Renal pelvis (tissue), 1 donor: ENCODE measurements at regions not wholly inside any gene's neighbourhood (a gene's known extent, or its start where the extent isn't known, plus 50 kb on each side); places are given as distances from the start of the nearest gene placed in this dataset.

Source experiments
- DNase-seq: peaks from one replicate; pipeline ENCODE4 v3.0.0-alpha.2; 2013

DNA sequence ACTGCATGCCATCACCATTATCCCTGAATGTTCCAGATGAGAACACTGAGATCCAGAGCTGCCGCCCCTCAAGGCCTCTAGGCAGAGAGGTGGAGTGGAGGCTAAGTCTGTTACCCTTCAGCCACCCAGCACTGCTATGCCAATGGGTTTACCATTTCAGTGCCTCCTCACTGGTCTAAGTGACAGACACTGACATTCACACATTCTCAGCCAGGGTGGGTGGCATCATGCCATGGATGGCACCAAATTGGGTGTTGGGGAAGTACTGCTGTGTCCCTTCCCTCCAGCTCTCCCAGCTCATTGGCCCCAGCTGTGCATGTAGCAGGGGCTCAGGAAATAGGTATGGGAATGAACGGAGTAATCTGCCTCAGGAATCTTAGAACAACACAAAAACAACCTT lies 96.8 kb upstream of the PLET1 start:
- no peak for DNase-seq

DNA sequence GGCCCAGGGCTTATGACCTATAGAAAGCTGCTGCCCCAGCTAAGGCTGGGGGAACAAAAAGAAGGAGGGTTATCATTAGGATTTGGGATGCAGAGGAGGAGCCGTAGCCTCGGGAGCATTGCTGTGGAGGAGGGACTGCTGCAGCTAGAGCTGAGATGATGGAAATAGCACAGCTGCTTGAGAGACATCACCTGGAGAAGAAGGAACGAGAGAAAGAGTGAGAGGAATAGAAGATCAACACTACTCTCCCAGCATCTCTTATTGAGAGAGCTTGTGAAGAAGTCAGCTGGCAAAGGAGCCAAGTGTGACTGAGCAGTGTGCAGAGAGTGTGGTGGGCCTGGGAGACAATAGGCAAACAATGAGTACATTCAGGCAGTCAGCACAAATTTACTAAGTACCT lies 100.7 kb upstream of the PLET1 start:
- no peak for DNase-seq

DNA sequence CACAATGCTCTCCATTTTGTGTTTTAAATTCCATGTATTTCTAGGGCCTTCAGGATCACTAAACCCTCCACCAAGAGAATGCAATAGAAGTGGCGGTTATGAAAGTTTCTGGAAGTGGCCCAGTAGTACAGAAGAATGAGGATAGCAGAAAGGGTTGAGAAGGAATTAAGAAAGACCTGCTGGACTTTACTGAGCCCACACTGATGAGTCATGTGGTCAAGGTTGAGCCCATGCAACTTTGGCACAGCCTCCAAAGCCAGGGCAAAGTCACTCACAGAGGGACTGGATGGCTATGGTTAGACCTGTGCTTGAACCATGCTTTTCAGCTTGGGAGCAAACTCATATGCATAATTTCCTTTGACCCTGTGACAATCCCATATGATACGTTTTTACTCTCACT lies 102.9 kb upstream of the PLET1 start:
- DNase-seq, result no peak

DNA sequence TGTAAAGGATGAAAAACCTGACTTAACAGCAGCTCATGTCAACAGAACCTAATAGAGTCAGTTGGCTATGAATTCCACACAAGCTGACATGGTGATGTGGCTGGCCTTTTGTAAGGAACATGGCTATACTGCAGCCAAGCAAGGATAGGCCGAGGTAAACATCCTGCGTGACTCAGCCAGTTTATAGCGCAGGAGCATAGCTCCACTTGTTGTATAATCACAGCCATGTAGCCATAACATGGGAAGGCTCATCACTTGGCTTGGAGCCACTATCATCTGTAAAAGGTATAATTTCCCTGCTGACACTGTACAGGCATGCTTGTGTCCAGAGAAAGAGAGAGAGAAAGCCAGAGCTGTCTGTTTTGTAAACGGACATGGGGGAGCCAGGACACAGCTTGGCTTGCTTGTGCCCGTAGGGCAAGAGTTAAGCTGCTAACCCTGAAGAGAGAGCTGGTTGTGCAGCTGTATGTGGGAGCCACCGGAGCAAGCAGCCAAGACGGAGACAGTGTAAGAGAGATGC lies 104.4 kb upstream of the PLET1 start:
- DNase-seq, result no peak

DNA sequence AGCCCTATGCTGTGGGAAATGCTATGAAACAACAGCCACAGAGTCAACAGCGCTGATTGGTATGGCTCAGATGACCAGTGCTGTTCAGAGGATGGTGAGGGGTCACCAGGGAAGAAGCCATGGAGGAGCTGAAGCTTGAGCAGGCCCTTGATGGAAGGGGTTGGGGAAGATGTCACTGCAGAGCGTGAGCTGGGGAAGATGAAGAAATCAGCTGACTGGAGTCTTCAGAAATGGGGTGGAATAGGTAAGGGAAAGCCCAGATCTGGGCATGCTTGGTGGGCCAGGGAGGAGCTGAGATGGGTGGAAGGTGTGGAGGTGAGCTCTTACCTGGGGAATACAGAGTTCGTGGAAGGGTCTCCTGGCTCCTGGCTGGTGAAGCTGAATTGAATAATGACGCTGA lies 105.4 kb upstream of the PLET1 start:
- no peak for DNase-seq

DNA sequence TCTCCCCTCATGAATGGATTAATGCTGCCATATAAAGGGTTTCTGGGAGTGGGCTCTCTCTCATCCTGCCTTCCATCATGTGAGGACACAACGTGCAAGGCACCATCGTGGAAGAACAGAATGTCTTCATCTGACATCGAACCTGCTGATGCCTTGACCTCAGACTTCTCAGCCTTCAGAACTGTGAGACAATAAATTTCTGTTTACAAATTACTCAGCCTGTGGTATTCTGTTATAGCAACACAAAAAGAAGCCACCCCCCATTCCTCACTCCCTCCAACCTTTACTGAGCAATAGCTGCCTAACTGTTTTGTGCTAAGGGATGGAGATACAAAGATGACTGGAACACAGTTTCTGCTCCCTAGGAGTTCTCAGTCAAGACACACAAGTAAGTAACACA lies 106.1 kb upstream of the PLET1 start:
- no peak for DNase-seq

DNA sequence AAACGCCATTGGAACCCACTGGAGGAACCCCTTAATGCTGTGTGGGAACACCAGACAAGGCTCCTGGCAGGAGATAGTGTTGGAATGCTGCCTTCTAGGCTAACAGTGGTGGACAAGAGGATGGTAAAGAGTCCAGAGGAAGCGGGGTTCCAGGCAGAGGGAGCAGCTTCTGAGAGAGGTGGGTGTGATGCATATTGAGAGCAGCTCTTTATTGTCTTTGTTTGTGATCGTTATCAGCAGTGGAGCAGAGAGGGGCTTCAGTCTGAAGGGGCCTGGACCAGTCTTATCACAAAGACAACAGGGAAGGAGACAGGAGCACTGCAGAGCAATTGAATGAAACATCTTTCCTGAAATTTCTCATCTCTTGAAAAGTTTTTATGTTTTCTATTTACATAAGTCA lies 106.8 kb upstream of the PLET1 start:
- DNase-seq, result no peak

DNA sequence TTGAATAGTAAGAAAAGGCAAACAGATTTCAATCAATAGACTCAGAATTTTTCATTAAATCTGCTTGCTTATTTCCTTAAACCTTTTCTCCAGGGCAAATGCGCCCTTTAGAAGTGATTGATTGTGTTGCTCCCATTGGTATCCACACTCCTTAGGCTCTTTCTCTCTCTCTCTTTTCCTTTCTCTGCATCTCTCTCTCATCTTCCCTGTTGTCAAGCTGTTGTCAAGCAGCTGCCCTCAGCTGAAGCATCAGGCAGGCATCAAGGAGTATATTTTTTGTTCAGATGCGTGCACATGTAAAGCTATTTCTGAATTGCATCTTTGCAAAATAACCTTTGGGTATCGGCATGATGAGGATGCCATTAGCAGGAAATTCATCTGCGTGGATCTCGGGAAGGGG lies 107.2 kb upstream of the PLET1 start:
- no peak for DNase-seq

DNA sequence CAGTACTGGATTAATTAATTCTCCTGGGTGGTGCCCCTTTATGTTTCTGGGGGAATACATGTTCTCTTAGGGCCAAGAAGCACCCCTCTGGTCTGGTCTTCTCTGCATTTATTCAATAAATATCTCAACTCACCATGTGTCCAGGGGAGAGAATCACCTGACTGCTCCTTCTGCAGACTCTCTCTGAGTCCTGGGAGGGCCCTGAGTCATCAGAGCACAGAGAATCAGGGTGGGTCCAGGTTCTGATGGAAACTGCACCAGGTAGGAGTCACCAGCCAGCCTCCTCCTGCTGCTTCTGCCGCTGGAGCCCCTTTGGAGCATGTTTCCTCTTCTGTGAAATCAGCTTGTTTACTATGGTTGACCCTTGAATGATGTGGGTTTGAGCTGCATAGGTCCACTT lies 107.7 kb upstream of the PLET1 start:
- no peak for DNase-seq

DNA sequence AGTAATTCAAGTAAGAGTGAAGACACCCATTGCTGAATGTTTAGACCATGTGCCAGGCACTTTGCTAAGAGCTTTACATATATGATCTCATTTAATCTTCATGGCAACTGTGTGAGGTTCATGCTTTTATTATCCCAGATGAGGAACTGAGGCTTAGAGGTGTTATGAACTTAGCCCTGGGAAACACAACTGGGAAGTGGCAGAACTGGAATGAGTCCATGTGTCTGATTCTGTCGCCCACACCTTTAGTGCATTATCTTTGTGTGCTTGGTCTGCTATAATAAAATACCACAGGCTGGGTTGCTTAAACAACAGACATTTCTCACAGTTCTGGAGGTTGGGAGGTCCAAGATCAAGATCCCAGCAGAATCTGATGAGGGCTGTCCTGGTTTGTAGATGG lies 108.7 kb upstream of the PLET1 start:
- DNase-seq, result no peak

DNA sequence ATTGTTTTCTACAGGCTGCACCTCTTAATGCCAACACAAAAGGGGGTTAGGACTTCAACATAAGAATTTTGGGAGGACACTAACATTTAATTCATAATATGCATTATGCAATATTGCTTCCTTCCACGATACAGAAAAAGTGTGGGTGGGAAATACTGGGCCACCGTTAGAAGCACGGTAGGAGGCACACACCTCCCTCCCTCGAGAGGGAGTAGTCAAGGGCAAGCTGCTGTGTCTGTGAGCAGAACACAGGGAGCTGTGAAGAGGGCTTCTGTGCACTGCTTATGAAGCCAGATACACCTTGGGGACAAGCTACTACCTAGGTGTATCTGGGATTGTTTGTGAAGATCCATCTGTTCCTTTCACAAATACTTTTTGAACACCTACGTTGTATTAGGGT lies 109.3 kb upstream of the PLET1 start:
- DNase-seq, result no peak

DNA sequence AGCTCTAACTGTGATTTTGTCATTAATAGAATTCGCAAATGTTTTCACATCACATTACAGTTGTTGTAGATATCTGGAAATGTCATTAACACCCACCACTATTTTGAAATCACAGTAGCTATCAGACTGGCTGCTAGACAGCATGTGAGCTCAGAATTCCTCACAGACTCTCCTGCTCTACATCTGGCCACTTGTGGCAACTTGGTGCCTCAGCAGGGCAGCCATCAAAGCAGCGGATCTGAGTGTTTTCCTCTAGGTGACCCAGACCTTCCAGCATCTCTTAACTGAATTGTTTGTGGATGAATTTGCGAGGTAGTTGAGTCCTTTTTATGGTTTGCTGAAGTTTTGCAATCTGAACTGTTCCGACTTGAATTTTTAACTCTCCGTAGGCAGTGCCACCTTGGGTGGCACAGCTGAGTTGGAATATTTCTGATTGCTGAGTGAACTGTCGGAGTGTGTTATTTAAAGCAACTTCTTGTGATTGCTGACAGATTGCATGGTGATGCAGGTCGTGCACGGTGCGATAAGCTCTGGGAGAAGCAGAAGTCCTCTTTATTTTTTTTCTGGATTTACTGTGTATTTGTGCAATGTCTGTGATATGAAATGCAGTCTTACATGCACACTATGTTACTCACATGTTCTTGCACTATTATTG lies 114.0 kb upstream of the PLET1 start:
- DNase-seq, result no peak

DNA sequence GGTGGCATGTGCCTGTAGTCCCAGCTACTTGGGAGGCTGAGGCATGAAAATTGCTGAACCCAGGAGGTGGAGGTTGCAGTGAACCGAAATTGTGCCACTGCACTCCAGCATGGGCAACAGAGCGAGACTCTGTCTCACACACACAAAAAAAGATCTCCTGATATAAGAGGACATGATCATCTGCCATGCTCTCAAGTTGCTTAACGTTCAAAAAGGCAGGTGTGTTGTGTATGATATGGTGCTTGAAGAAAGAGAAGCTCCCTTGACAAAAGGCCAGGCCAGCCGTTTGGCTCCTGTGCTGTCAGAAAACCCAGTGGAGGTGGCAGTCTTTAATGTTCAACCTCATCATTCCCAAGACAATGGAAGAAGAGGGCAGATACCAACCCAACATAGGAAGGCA lies 117.3 kb upstream of the PLET1 start:
- no peak for DNase-seq

DNA sequence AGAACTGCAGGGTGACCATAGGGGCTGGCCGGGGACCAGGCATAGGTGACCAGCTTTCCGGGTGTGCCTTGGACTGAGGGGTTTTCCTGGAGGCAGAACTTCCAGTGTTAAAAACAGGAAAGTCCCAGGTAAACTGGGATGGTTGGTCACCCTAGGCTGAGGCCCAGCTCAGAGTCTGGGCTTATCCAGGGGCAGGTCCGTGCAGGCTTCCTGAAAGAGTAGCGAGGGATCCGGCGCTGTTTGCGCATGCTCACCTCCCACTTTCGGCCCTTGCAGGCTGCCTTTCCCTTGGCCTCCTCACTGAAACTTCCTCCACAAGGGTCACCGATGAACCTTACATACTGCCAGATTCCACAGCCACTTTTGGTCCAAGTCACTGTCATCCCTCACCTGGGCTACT lies 119.8 kb upstream of the PLET1 start:
- no peak for DNase-seq

DNA sequence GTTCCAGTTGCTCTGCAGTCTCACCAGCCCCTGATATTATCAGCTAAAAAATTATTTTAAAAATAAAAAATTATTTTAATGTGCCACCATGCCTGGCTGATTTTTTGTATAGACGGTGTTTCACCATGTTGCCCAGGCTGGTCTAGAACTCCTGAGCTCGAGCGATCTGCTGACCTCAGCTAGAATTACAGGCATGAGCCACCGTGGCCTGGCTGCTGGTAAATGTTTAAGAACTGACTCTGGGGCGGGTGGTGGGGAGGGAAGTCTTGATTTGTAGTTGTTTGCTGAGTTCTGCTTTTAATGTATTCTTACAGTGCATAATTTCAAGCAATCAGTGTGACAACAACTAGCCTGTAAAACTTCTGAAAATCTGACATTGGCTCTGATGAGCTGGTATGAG lies 120.9 kb upstream of the PLET1 start:
- DNase-seq, result no peak

DNA sequence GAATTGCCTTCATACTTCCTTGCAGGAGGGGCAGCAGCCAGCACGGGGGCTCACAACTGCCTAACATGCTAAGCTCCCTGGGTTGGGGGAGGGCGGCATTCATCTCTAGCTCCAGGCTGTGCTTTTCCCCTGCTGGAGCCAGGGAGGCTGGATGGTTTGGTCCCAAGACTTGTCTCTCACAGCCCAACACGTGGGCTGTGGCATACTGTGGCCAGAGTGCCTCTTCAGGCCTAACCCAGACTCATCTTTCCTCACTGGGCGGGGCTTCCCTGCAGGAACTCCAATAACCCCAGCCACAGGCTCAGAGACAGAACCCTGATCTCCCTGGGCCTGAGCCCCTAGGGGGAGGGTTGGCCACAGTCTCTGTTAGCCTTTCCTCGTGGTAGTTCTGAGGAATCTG lies 121.9 kb upstream of the PLET1 start:
- no peak for DNase-seq

DNA sequence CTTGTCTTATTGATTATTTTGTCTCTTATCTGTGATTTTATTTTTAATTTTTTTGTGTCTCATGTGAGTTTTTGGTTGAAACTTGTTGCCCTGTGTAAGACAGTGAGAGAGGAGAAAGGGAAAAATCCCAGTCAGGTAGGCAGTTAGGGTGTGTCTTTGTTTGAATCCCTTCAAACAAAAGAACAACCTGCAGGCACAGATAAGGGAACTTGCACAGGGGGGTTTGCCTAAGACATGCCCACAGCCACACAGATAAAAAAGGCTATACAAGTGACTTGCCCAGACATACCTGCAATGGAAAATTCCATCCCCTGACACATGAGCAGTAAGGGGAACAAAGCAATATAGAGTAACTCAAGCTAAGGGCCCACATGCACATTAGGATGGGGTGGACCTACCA lies 127.8 kb upstream of the PLET1 start:
- no peak for DNase-seq

DNA sequence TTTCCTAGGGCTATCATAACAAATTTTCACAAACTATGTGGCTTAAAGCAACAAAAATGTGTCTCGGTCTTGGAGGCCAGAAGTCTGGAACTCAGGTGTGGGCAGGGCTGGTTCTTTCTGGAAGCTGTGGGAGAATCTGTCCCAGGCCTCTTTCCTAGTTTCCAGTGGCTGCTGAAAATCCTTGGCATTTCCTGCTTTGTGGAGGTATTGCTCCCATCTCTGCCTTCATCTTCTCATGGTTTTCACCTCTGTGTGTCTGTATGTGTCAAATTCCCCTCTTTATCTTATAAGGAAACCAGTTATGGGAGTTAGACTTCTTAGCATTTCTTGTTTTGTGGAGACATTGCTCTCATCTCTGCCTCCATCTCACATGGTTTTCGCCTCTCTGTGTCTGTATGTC lies 130.4 kb upstream of the PLET1 start:
- no peak for DNase-seq

DNA sequence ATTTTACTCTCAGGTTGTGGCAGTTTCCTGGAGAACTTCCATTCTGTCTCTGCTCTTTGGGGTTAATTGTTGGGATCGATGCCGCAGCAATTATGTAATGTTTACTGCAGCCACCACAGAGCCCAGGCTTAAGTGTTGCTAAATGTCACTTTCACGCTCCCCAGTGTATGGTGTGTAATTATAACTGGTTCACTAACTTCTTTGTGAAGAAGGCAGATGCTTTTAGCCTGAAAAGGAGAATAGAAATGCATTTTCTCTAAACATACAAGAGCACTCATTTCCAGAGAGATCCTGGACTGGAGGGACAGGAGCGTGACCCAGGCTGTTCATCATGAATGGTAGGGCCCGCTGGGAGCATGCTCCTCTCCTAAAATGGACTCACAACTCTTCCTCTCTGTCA lies 132.2 kb upstream of the PLET1 start:
- DNase-seq, result no peak

DNA sequence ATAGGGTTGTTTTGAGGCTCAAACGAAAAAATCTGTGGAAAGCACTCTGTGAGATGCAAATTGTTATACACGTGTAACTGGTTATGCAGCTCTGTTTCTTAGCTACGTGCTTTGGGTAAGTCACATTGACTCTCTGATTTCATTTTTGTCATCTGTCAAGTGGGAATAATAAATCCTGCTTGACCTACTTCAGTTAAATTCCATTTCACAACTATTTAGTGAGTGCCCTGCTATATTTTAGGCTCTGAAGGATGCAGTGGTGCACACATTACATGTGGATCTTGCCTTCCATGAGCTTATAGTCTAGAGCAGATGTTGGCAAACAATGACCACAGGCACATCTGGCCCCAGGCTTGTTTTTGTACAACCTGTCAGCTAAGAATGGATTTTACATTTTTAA lies 133.6 kb upstream of the PLET1 start:
- no peak for DNase-seq

DNA sequence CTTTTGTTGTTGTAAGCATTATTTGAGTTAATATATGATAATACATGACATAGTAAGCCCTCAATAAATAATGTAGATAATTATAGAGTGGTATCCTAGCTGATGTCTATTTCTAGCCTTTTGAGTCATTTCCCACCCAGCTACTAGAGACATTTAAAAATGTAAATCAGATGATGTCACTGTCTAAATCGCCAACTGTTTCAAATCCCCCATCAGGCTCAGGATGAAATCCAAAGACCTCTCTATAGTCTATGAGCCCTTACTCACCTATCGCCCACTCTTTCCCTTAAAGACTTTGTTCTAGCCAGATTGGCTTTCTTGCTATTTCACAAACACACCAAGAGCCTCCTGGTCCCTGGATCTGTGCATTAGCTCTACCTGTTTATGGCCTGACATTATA lies 135.4 kb upstream of the PLET1 start:
- DNase-seq, result no peak

DNA sequence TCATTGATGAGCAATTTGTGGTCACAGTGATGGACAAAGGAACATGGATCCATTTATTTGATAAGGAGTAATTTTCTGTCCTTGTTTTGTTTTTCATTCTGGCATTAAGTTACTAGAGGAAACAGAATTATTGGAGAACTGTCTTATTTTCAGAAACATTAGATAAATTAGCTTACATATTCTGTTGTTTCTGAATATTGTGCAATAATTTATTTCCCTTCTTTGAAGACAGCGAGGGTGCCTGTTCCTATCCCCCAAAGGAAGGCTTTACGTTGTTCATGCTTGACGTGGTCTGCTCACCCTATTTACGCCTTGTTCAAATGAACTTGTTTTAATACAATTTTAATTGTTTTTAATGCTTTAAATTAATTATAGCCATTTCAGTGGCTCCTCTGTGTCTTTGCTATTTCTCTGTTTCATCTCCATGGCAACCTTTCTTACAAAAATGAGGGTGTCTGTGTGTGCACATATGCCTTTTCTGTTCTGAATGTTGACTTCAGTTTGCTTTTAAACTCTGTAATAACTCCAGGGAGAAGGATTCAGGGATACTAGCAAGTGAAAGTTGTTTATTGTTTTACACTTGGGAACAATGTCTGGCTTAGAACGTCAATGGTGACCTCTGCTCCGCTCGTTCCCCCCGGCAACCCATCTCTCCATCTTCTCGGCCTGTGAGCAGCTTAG lies 138.3 kb upstream of the PLET1 start:
- DNase-seq, result no peak

DNA sequence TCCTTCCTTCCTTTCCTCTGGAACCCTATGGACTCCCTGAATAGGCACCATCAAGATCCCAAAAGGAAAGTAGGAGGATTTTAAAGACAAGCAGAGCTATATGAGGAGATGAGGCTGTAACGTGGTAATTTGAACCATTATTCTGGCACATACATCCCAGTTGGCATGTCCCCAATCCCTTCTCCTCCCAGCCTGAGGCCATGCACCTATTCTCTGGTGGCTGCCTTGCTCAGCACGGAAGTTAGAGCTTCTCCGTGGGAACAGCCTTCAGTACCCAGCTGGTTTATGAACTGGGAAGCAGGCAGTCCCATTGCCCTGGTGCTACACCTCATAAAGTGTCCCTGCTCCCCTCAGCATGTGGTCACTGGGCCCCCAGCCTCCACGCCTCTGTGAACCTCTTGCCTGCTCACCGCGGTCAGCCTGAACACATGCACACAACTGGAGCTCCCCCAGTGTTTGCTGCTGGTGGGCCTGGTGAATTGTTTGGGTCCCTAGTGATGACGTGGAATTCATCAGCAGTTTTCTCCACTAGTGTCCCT lies 139.9 kb upstream of the PLET1 start:
- DNase-seq, result no peak
